OCI-LY3 (cell line): ENCODE measurements at regions not wholly inside any gene's neighbourhood (a gene's known extent, or its start where the extent isn't known, plus 50 kb on each side); places are given as distances from the start of the nearest gene placed in this dataset.
"Not testable (repeated sequence)": the region's sequence is repeated elsewhere in the genome, so short reads cannot be mapped to it uniquely, and the experiment has no call there.

Experiments used
- H2AFZ ChIP-seq: fragments of 200-600, 300-600 bp; shearing (Covaris generic); 2 replicates; pipeline ENCODE4 v1.6.0; 2014; ENCODE audit warnings: antibody characterized with exemption, low read depth, low read length
- H3K27ac ChIP-seq: fragments of 200-600, 300-600 bp; sonication (generic); 2 replicates; pipeline ENCODE4 v1.5.1; 2014; ENCODE audit warnings: mild to moderate bottlenecking, low read length, moderate library complexity, mixed read lengths
- H3K27me3 ChIP-seq: fragments of 200-600, 300-600 bp; sonication (generic); 2 replicates; pipeline ENCODE4 v1.6.1; 2014; ENCODE audit warnings: low read depth, low read length, mixed read lengths
- H3K36me3 ChIP-seq: fragments of 200-600, 300-600 bp; sonication (generic); replicated peaks from 2 replicates; pipeline ENCODE3; 2014; ENCODE audit warnings: low read depth, low read length, mixed read lengths
- H3K4me1 ChIP-seq: fragments of 300-600, 200-600 bp; sonication (generic); 2 replicates; pipeline ENCODE4 v1.6.1; 2014; ENCODE audit warnings: low read length, mixed read lengths
- H3K4me2 ChIP-seq: fragments of 200-600, 300-600 bp; sonication (generic); 2 replicates; pipeline ENCODE4 v1.6.1; 2014; ENCODE audit warnings: low read length, mixed read lengths
- H3K4me3 ChIP-seq: fragments of 300-600, 200-600 bp; sonication (generic); 2 replicates; pipeline ENCODE4 v1.5.1; 2014; ENCODE audit warnings: antibody characterized with exemption, mild to moderate bottlenecking, low read length, moderate library complexity
- H3K79me2 ChIP-seq: fragments of 300-600, 200-600 bp; shearing (Covaris generic); 2 replicates; pipeline ENCODE4 v1.6.1; 2014; ENCODE audit warnings: mild to moderate bottlenecking, low read length, mixed read lengths
- H3K9ac ChIP-seq: fragments of 300-600, 200-600 bp; shearing (Covaris generic); 2 replicates; pipeline ENCODE4 v1.6.0; 2014; ENCODE audit warnings: mild to moderate bottlenecking, low read length, moderate library complexity
- H3K9me3 ChIP-seq: fragments of 200-600, 300-600 bp; shearing (Covaris generic); 2 replicates; pipeline ENCODE4 v1.6.1; 2014; ENCODE audit warnings: low read length, mixed read lengths; ENCODE audit not compliant: insufficient read depth
- H4K20me1 ChIP-seq: fragments of 200-600, 300-600 bp; sonication (generic); 2 replicates; pipeline ENCODE4 v1.6.1; 2016; ENCODE audit warnings: low read length, mixed read lengths; ENCODE audit not compliant: insufficient read depth
- CTCF ChIP-seq: fragments of 200-600, 300-600 bp; sonication (generic); IDR thresholded peaks from 2 replicates; pipeline ENCODE4 v1.5.1; 2014; ENCODE audit warnings: antibody characterized with exemption, low read length, low read depth
- EZH2phosphoT487 ChIP-seq: fragments of 200-600 bp; shearing (Covaris generic); IDR thresholded peaks from 2 replicates; pipeline ENCODE4 v1.6.1; 2018; ENCODE audit warnings: antibody characterized with exemption, mixed run types, low read depth

DNA sequence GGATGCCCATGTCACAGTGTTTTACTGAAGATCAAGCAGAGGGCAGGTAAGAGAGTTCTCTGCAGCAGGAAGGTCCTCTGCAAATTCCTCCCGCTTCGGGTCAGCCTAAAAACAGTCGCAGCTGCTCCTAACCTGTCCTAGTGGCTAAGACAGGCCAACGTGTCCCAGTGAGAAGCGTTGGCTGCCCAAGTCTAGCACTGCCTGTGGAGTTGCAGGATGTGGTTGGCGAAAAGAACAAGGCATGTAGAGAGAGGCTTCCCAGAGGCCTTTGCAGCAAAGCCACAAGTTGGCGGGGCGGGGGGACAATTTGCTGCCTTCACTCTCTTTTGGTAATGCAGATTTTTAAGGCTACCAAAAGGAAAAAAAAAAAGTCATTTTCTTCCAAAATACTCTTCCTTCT is 340.1 kb downstream of the BCL11B start:
- Histone ChIP-seq H3K36me3 (no peaks in the 10 kb centered on the region), H3K4me2 (no peak overlapping the region)

DNA sequence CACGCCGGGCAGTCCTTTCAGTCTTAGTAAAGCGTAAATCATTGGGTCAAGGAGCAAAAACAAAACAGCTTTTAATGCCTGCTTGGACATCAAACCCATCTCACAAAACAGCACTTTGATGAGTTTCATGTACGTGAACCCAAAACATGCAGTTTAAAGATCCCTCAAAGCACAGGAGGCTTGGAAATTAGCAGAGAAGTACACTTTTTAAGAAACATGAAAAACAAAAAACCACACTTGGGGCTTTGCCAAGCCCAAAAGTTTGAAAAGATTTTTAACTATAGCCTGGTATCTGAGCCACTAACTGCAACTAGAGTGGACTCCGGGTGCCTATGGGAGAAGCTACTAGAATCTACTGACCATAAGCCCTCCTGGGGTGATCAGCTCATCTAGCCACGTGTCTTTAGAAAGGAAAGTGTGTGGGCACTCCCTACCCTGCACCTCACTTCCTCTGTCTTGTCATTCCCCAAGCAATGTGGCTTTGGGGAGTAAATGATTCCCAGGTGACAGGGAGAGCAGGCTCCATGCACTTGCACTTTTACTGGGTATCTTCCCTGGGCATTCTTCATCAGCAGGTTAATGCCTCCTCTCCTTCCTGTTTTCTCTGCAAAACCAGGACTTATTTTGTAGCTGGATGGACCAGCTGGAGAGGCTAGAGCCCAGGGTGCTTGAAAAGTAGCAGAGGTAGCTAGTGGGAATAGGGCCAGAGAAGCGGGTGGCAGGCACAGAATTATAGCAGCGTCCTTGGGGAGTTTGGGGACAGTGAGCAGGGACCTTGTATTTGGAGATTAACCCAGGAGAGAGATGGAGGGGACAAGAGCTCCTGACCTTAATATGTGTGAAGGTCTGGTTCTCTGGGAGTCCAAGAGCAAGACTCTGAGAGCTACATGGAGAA is 339.3 kb downstream of the BCL11B start:
- no peaks in the 10 kb centered on the region for H3K79me2 ChIP-seq
- no peak overlapping the region for H3K4me3 ChIP-seq
- H3K4me1 ChIP-seq: peaks cover 4% of the 10 kb centered on the region; the same call in 1 of the 2 replicates
- no peak for TF ChIP-seq CTCF
- no peak for TF ChIP-seq EZH2phosphoT487
- H3K4me2 ChIP-seq: no peak overlapping the region
- H3K27ac ChIP-seq: no peak overlapping the region
- no peaks in the 10 kb centered on the region for H3K9me3 ChIP-seq
- H4K20me1 ChIP-seq: no peaks in the 10 kb centered on the region
- H3K9ac ChIP-seq: no peak overlapping the region
- H3K27me3 ChIP-seq: no peaks in the 10 kb centered on the region
- no peaks in the 10 kb centered on the region for H3K36me3 ChIP-seq
- H2AFZ ChIP-seq: no peak overlapping the region

More for the DNA sequence above, 340.1 kb downstream of the BCL11B start:
- H3K9ac ChIP-seq: no peak overlapping the region
- H3K4me1 ChIP-seq: peaks cover 4% of the 10 kb centered on the region; the same call in 1 of the 2 replicates
- H3K4me3 ChIP-seq: no peak overlapping the region
- no peaks in the 10 kb centered on the region for H3K9me3 ChIP-seq
- no peak overlapping the region for H3K27ac ChIP-seq
- no peaks in the 10 kb centered on the region for H3K27me3 ChIP-seq
- H4K20me1 ChIP-seq: no peaks in the 10 kb centered on the region
- no peak for TF ChIP-seq EZH2phosphoT487
- no peak for TF ChIP-seq CTCF
- no peak overlapping the region for H2AFZ ChIP-seq
- H3K79me2 ChIP-seq: no peaks in the 10 kb centered on the region

GRCh38 chr14:98934569-98934968 is 337.4 kb downstream of the BCL11B start:
- H3K9ac ChIP-seq, H2AFZ ChIP-seq, H3K79me2 ChIP-seq, H3K4me1 ChIP-seq, H4K20me1 ChIP-seq, H3K9me3 ChIP-seq, H3K4me3 ChIP-seq, H3K27ac ChIP-seq, H3K4me2 ChIP-seq, H3K36me3 ChIP-seq, H3K27me3 ChIP-seq: not testable (repeated sequence)

GRCh38 chr14:98935921-98936320 is 336.1 kb downstream of the BCL11B start:
- peaks cover 6% of the 10 kb centered on the region; the same call in 1 of the 2 replicates for H3K27me3 ChIP-seq
- no peak overlapping the region for H3K4me3 ChIP-seq
- no peak overlapping the region for H3K4me2 ChIP-seq
- H4K20me1 ChIP-seq: no peaks in the 10 kb centered on the region
- H3K9ac ChIP-seq: no peak overlapping the region
- H2AFZ ChIP-seq: no peak overlapping the region
- no peaks in the 10 kb centered on the region for H3K36me3 ChIP-seq
- TF ChIP-seq EZH2phosphoT487: no peak
- TF ChIP-seq CTCF: no peak
- H3K9me3 ChIP-seq: no peaks in the 10 kb centered on the region
- peaks cover 11% of the 10 kb centered on the region; the same call in 1 of the 2 replicates for H3K4me1 ChIP-seq
- H3K27ac ChIP-seq: no peak overlapping the region
- H3K79me2 ChIP-seq: no peaks in the 10 kb centered on the region
